ENCODE measurements at regions not wholly inside any gene's neighbourhood (a gene's known extent, or its start where the extent isn't known, plus 50 kb on each side); places are given as distances from the start of the nearest gene placed in this dataset.
A peak's percentile ranks its signal among the peaks of the same experiment; 100 is the strongest.

DNA sequence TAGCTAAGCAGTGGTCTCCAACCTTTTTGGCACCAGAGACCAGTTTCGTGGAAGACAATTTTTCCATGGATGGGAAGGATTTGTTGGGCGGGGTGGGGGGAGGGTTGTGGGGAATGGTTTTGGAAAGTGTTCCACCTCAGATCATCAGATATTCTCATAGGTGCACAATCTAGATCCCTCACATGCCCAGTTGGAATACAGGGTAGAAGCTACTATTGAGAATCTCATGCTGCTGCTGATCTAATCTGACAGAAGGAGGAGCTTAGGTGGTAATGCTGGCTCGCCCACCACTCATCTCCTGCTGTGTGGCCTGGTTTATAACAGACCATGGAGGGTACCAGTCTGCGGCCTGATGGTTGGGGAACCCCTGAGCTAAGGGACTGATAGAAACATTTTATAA, 662.7 kb upstream of the RGMB start:
- CTCF ChIA-PET: no interaction called here
- Histone ChIP-seq H3K27ac (ENCODE audit: low read depth in 1 of 2, low read length in 2 of 2) (no peak overlapping the region), H3K4me3 (ENCODE audit: low read length) (no peak overlapping the region), H3K36me3 (ENCODE audit: insufficient read depth, low read length) (no peaks in the 10 kb centered on the region), H3K27me3 (ENCODE audit: control insufficient read depth in 1 of 2, insufficient read depth in 2 of 2, low read length in 2 of 2) (no peaks in the 10 kb centered on the region), H3K9me3 (ENCODE audit: control insufficient read depth in 1 of 2, insufficient read depth in 1 of 2, low read length in 2 of 2) (peaks cover 0 to 5% of the 10 kb centered on the region in 2 experiments), H3K4me1 (ENCODE audit: insufficient read depth, low read length) (no peaks in the 10 kb centered on the region)
- Mint-ChIP-seq H3K9me3 (no peaks in the 10 kb centered on the region), H3K4me3 (no peak overlapping the region), H3K4me1 (ENCODE audit: low read depth) (no peaks in the 10 kb centered on the region), H3K27me3 (no peaks in the 10 kb centered on the region), H3K36me3 (ENCODE audit: low read depth) (no peaks in the 10 kb centered on the region), H3K27ac (no peak overlapping the region)
- ATAC-seq (ENCODE audit: poor library complexity) (no peak), DNase-seq (no peak)
- POLR2A ChIA-PET: no interaction called here
- intact Hi-C loops (cut with DNase I, micrococcal nuclease): no loop called here
- TF ChIP-seq, protein P1, sequence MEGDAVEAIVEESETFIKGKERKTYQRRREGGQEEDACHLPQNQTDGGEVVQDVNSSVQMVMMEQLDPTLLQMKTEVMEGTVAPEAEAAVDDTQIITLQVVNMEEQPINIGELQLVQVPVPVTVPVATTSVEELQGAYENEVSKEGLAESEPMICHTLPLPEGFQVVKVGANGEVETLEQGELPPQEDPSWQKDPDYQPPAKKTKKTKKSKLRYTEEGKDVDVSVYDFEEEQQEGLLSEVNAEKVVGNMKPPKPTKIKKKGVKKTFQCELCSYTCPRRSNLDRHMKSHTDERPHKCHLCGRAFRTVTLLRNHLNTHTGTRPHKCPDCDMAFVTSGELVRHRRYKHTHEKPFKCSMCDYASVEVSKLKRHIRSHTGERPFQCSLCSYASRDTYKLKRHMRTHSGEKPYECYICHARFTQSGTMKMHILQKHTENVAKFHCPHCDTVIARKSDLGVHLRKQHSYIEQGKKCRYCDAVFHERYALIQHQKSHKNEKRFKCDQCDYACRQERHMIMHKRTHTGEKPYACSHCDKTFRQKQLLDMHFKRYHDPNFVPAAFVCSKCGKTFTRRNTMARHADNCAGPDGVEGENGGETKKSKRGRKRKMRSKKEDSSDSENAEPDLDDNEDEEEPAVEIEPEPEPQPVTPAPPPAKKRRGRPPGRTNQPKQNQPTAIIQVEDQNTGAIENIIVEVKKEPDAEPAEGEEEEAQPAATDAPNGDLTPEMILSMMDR (IDR thresholded peaks at IDR 0.05): no peak

DNA sequence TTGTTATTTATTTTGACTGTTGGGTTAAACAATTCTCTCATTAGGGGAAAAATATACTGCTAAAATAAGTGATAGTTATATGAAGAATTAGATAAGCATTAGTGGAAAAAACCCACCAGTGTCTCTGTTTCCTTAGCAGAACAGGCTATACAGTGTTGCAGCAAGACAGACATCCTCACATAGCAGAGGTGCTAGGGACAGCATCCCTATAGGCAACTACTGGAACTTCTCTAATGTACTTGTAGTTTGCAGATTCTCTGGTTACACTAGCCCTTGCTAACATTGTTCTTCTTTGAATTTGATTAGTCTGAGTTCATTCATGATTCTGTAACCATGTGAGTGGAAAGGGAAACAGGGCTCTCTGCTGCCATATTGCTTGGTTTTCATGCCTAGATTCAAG, 661.8 kb upstream of the RGMB start:
- no peak overlapping the region for H3K4me3 Mint-ChIP-seq
- Histone ChIP-seq H3K9me3 (ENCODE audit: control insufficient read depth in 1 of 2, insufficient read depth in 1 of 2, low read length in 2 of 2) (peaks cover 0 to 5% of the 10 kb centered on the region in 2 experiments), H3K27ac (ENCODE audit: low read depth in 1 of 2, low read length in 2 of 2) (no peak overlapping the region), H3K27me3 (ENCODE audit: control insufficient read depth in 1 of 2, insufficient read depth in 2 of 2, low read length in 2 of 2) (no peaks in the 10 kb centered on the region), H3K4me3 (ENCODE audit: low read length) (no peak overlapping the region), H3K4me1 (ENCODE audit: insufficient read depth, low read length) (no peaks in the 10 kb centered on the region), H3K36me3 (ENCODE audit: insufficient read depth, low read length) (no peaks in the 10 kb centered on the region)
- H3K36me3 Mint-ChIP-seq (ENCODE audit: low read depth): no peaks in the 10 kb centered on the region
- POLR2A ChIA-PET: no interaction called here
- H3K4me1 Mint-ChIP-seq (ENCODE audit: low read depth): no peaks in the 10 kb centered on the region
- H3K27ac Mint-ChIP-seq: no peak overlapping the region
- ATAC-seq (ENCODE audit: poor library complexity) (no peak), DNase-seq (no peak)
- H3K27me3 Mint-ChIP-seq: no peaks in the 10 kb centered on the region
- TF ChIP-seq, protein P1 (IDR thresholded peaks at IDR 0.05): no peak
- no peaks in the 10 kb centered on the region for H3K9me3 Mint-ChIP-seq
- CTCF ChIA-PET: no interaction called here
- intact Hi-C loops (cut with DNase I, micrococcal nuclease): no loop called here

DNA sequence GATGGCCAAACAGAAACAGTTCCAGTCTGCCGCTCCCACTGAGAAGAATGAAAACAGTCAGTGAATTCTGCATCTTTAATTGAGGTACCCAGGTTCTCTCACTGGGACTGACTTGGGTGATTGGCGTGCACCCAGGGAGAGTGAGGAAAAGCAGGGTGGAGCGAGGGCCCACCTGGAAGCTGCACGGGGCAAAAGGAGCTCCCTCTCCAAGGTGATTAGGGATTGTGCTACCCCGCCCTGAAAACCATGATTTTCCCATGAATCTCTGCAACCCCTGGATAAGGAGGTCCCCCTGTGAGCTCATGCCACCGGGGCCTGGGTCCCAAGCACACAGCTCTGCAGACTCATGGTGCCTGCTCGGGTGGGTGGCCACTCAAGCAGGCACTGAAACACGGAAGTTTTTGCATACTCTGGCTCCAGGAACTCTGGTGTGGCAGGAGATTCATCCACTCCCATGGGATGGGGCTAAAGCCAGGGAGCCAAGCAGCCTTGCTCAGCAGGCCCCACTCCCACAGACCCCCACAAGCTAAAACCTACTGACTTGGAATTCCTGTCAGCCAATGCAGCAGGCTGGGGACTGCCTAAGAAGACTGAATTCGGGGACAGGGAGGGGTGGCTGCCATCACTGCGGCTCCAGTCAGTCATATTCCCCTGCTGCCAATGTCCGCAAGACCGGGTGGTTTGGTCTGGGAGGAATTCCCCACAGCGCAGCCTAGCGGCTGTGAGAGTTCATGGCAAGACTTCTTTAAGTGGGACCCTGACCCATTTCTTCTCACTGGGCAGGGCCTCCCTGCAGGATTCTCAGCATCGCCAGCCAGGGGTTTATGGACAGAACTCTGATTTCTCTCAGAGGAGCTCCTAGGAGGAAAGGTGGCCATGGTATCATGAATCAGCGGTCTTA, 652.2 kb upstream of the RGMB start:
- intact Hi-C loops (cut with DNase I, micrococcal nuclease): no loop called here
- POLR2A ChIA-PET: no interaction called here
- TF ChIP-seq, protein P1 (IDR thresholded peaks at IDR 0.05): no peak

More for the DNA sequence above, 652.2 kb upstream of the RGMB start:
- Histone ChIP-seq H3K27me3 (ENCODE audit: control insufficient read depth in 1 of 2, insufficient read depth in 2 of 2, low read length in 2 of 2) (no peaks in the 10 kb centered on the region), H3K4me3 (ENCODE audit: low read length) (no peak overlapping the region), H3K9me3 (ENCODE audit: control insufficient read depth in 1 of 2, insufficient read depth in 1 of 2, low read length in 2 of 2) (peaks cover 0 to 9% of the 10 kb centered on the region in 2 experiments), H3K27ac (ENCODE audit: low read depth in 1 of 2, low read length in 2 of 2) (no peak overlapping the region), H3K4me1 (ENCODE audit: insufficient read depth, low read length) (no peaks in the 10 kb centered on the region), H3K36me3 (ENCODE audit: insufficient read depth, low read length) (no peaks in the 10 kb centered on the region)
- Mint-ChIP-seq H3K9me3 (no peaks in the 10 kb centered on the region), H3K4me3 (no peak overlapping the region), H3K4me1 (ENCODE audit: low read depth) (no peaks in the 10 kb centered on the region), H3K36me3 (ENCODE audit: low read depth) (no peaks in the 10 kb centered on the region), H3K27ac (no peak overlapping the region), H3K27me3 (no peaks in the 10 kb centered on the region)
- peak in 1 of 14 experiments; percentile 4 for DNase-seq
- ATAC-seq (ENCODE audit: poor library complexity): no peak
- CTCF ChIA-PET: no interaction called here
